Type B pancreatic cell (in vitro differentiated cells): ENCODE measurements at regions not wholly inside any gene's neighbourhood (a gene's known extent, or its start where the extent isn't known, plus 50 kb on each side); places are given as distances from the start of the nearest gene placed in this dataset.

ENCODE experiments used
- DNase-seq: peaks from one replicate; pipeline ENCODE4 v3.0.0; 2021; ENCODE audit warnings: mixed read lengths; ENCODE audit not compliant: unreplicated experiment; ENCODE audit errors: extremely low spot score
- H3K27ac Mint-ChIP-seq: 2 replicates; pipeline ENCODE4 v1.8.0; 2021; ENCODE audit warnings: mild to moderate bottlenecking, mixed read lengths
- H3K27me3 Mint-ChIP-seq: 2 replicates; pipeline ENCODE4 v1.8.0; 2021; ENCODE audit warnings: mixed read lengths
- H3K36me3 Mint-ChIP-seq: 2 replicates; pipeline ENCODE4 v1.8.0; 2021; ENCODE audit warnings: mixed read lengths
- H3K4me1 Mint-ChIP-seq: one replicate; pipeline ENCODE4 v1.8.0; 2021; ENCODE audit warnings: mixed read lengths; ENCODE audit not compliant: unreplicated experiment
- H3K4me3 Mint-ChIP-seq: 2 replicates; pipeline ENCODE4 v1.8.0; 2021; ENCODE audit warnings: mild to moderate bottlenecking, mixed read lengths
- H3K9me3 Mint-ChIP-seq: 2 replicates; pipeline ENCODE4 v1.8.0; 2021; ENCODE audit warnings: mixed read lengths
- CTCF ChIP-seq: fragments of 200-600 bp; sonication (generic); conservative IDR thresholded peaks from 2 replicates; pipeline ENCODE4 v1.5.0; 2021; ENCODE audit warnings: antibody characterized with exemption, mild to moderate bottlenecking

GRCh38 chr3:102026656-102027055 lies 177.3 kb downstream of the NFKBIZ start:
- Mint-ChIP-seq H3K4me1 (no peaks in the 10 kb centered on the region), H3K4me3 (no peak overlapping the region), H3K36me3 (no peaks in the 10 kb centered on the region), H3K27me3 (no peaks in the 10 kb centered on the region), H3K27ac (no peak overlapping the region), H3K9me3 (no peaks in the 10 kb centered on the region)
- TF ChIP-seq CTCF = no peak
- no peak for DNase-seq

GRCh38 chr3:102030661-102031060 lies 181.3 kb downstream of the NFKBIZ start:
- no peaks in the 10 kb centered on the region for H3K36me3 Mint-ChIP-seq
- no peaks in the 10 kb centered on the region for H3K4me1 Mint-ChIP-seq
- H3K27me3 Mint-ChIP-seq = no peaks in the 10 kb centered on the region
- no peak for TF ChIP-seq CTCF
- DNase-seq = no peak
- no peak overlapping the region for H3K27ac Mint-ChIP-seq
- no peak overlapping the region for H3K4me3 Mint-ChIP-seq
- H3K9me3 Mint-ChIP-seq = no peaks in the 10 kb centered on the region

GRCh38 chr3:102031834-102032233 lies 182.5 kb downstream of the NFKBIZ start:
- H3K4me1 Mint-ChIP-seq = no peaks in the 10 kb centered on the region
- no peak overlapping the region for H3K27ac Mint-ChIP-seq
- no peaks in the 10 kb centered on the region for H3K27me3 Mint-ChIP-seq
- no peaks in the 10 kb centered on the region for H3K36me3 Mint-ChIP-seq
- no peak overlapping the region for H3K4me3 Mint-ChIP-seq
- no peak for DNase-seq
- no peak for TF ChIP-seq CTCF
- H3K9me3 Mint-ChIP-seq = no peaks in the 10 kb centered on the region

- no peaks in the 10 kb centered on the region for H3K27me3 Mint-ChIP-seq
- no peaks in the 10 kb centered on the region for H3K4me1 Mint-ChIP-seq
- H3K36me3 Mint-ChIP-seq = no peaks in the 10 kb centered on the region
- no peak overlapping the region for H3K27ac Mint-ChIP-seq
- no peaks in the 10 kb centered on the region for H3K9me3 Mint-ChIP-seq
- DNase-seq = no peak
- H3K4me3 Mint-ChIP-seq = no peak overlapping the region
- TF ChIP-seq CTCF = no peak
These were observed 183.4 kb downstream of the NFKBIZ start for GRCh38 chr3:102032491-102033383.

- Mint-ChIP-seq H3K4me1 (no peaks in the 10 kb centered on the region), H3K36me3 (no peaks in the 10 kb centered on the region), H3K9me3 (no peaks in the 10 kb centered on the region), H3K27ac (no peak overlapping the region), H3K27me3 (no peaks in the 10 kb centered on the region), H3K4me3 (no peak overlapping the region)
- DNase-seq = no peak
- TF ChIP-seq CTCF = no peak
These were observed 185.5 kb downstream of the NFKBIZ start for GRCh38 chr3:102034639-102035451.
